GM21515 (cell line): ENCODE measurements at regions not wholly inside any gene's neighbourhood (a gene's known extent, or its start where the extent isn't known, plus 50 kb on each side); places are given as distances from the start of the nearest gene placed in this dataset.

ENCODE experiments used
- ATAC-seq: cut with Tn5 transposase; IDR thresholded peaks from one replicate; pipeline ENCODE4 v1.9.1; 2021; ENCODE audit not compliant: unreplicated experiment

DNA sequence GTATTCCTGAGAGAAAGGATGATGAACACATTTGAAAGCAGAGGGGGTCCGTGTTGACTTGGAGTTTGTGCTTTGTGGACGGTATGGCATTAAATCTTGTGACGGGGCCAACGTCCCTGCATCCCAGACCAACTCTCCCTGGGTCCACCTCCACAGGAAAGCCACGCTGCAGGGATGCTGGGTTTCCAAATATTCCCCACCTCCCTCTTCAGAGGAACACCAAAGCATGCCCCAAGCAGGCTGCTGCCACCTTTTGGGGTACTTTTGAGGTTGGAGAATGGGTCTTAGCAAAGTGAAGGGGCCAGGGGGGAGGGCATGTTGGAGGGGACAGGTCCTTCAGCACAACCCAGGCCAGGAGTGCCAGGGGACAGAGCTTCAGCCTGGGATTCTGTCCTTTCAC, 504.4 kb downstream of the TCERG1L start:
- ATAC-seq = no peak

DNA sequence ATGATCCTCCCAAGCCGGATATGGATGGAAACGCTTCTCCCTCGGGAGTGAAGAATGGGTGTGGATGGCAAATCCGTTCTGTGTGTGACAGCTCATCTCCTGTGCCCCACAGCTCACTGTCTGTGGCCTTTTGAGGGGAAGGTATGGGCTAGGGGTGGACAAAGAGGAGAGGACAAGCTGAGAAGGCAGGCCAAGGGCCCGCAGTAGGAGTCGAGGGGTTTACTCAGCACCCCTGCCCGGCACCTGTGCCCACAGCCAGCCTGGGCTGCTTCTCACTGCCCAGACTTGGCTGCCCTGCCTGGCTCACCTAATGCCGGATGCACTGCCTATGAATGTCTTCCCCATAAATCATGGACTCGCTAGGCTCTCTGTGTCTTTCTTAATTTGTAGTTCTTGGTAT, 503.8 kb downstream of the TCERG1L start:
- ATAC-seq = no peak

DNA sequence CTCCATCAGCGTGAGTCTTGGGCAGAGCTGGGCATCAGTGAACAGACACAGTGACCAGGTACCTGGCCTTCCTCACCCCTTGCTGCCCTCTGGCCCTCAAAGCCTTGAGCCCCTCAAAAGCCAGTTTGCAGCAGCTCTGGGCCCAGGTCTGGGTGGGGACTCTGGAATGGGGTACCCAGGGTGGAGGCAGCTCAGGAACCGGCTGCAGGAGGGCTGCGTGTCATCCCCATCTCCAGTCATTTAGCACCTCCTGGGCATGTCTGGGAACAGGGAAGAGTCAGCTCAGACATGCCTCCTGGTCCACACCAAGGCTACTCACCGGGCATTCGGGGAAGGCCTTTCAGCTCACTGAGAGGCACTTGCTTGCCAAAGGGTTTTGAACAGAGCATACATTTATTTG, 503.3 kb downstream of the TCERG1L start:
- ATAC-seq = no peak

DNA sequence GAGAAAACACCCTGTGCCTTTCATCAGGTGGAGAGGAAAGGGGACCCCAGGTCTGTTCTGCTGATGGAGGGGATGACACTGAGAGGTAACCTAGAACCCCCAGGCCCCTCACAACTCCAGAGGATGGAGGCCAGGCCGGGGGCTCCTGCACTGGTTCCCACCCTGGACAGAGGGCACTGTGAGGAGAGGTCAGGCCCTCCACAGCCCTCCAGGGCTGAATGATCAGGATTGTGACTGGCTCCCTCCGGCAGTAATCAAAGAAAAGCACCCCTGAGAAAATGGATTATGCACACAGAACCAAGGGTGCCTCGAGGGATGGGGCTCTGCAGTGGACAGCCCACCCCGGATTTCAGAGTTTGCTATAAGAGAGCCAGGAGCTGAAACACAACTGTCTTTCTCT, 502.8 kb downstream of the TCERG1L start:
- ATAC-seq = no peak

DNA sequence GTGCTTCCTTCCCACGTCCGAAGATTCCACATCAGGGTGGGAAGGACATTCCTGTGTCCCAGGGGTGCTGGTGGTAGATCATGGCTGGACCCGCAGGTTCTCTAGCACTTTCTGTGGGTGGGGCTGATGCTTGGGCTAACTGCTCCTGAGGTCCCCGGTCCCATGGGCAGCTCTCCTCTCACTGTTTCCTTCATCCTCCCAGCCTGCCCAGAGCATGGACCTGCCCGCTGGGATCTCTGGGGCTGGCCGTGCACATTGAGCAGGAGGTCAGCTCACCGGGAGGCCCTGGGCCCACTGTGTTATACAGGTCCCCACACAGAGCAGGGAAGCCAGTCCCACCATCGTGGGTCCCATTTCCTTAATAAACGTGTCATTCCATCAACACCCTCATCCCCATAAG, 502.3 kb downstream of the TCERG1L start:
- no peak for ATAC-seq

DNA sequence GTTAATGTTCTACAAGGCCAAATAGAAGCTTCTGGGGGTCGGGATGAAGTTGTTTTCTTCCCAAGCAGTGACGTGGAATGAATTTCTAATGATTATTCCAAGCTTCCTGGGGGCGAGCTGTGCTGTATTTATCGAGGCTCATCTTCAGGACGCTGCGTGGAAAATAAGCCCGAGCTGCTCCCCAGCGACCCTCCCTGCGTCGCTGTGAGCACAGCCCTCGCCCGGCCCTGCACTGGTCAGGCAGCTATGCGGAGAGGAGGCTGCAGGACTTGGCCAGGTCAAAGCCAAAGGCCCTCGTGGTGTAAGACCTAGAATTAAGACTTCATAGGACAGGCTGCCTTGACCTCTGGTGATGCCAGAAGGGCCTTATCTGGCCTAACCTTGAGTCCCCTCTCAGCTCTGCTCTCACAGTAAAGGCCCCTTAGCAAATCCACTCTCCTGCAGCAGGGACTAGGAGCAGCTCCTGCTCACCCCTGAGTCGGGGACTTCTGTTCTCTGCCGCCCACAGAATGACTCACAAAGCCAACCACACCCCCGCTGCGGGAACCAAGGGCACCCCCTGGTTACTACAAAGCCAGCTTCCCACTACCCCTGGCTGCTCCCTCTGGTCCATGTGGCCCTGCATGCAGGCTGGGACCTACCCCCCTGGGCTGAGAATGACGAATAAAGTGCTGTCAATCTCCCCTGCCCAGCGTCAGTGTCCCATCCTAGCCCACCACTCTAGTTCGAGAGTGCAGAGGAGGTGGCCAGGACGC, 501.6 kb downstream of the TCERG1L start:
- ATAC-seq = no peak

DNA sequence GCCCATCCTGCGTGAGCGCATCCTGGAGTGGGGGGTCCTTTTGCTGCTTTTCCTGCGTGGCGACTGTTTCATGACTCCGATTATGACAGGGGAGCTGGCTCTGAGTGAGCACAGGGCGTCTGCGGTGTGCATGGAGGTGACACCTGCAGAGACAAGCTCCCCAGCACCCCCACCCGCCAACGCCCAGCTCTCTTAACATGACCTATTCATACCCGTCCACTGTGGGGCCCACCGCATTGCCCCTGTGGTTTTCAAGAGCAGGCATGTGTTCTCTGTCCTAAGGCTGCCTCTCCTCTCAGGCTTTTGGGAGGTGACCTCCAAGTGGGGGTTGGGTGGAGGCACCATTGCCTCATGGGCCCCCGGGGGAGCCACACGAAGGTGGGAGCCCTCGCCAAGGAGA, 500.7 kb downstream of the TCERG1L start:
- ATAC-seq = no peak

DNA sequence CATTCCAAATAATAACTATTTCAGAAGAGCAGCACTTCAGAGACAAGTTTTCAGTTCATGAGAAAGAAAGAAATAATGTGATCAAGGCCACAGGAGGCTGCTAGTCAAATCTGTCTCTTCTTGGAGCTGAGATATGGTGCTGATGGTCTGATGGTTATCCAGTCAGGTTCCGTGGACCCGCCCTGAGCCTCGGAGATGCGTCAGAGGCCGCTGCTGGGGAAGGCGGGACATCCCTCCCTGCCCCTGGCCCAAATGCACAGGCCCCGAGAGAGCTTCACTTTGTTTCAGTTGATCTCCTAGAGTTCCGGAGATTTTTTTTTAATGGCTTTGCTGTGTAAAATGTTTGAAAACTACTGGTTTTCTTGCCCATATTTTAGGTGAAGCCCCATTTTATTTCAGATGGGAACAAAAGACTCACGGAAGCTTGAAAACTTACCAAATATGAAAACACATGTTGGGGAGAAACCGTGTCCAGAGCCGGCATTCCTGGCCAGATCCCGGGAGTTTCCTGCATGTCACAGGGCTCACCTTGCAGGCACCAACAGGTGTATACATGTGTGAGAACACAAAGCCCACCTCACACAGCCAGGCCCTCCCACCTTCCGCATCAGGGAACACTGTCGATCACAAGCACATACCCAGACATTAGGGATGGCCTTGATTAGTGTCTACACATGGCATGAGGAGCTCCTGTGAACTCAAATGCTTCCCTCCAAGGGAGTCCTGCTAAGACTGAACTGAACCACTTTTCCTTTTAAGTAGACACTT, 499.0 kb downstream of the TCERG1L start:
- no peak for ATAC-seq

DNA sequence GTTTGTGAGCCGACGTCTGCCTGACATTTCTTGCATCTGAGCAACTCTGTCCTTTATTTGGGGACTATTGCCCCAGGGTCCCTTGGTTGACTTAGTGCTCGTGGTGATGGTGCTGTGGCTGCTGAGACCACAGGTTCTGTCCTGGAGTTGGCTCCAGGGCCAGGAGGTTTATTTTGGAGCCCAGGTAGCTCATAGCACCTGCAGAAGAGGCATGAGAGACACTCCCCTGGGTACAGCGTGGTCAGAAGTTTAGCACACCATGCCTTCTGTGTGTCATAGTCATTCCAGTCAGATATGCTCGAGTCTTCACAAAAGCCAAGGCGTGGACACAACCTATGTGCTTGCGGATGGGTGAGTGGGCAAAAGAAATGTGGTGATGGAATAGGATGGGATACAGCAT, 496.9 kb downstream of the TCERG1L start:
- ATAC-seq = no peak

DNA sequence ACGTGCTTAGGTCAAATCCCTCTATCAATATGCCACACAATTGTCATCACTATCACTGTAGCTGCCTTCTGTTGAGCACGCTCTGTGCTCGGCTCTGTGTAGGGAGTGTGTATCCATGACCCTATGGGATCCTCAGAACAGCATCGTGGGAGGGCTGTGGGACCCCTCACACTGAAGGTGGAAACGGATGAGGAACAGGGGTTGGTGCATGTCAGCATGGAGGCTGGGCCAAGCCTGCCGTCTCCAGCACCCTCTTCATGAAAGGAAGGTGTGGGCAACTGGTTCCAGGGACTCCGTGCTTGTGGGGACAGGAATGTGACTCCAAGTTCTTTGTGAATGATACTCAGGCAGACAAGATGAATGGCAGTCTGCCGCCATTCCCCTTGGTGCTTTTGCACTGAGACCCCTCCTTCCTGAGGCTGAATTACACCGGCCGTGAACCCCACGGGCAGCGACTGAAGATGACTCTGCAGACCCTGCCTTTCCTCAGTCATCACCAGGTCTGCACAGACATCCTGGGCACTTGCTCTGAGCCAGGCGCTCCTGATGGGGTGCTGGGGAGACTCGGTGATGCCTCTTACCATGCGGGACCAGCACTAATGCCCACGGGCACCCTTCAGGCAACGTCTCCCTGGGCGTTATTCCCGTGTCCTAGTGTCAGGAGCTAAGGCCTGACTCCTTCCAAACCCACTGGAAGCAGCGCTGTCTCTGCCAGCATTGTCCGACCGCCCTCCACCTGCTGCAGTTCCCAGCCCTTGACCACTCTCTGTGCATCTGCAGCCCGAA, 495.2 kb downstream of the TCERG1L start:
- no peak for ATAC-seq

DNA sequence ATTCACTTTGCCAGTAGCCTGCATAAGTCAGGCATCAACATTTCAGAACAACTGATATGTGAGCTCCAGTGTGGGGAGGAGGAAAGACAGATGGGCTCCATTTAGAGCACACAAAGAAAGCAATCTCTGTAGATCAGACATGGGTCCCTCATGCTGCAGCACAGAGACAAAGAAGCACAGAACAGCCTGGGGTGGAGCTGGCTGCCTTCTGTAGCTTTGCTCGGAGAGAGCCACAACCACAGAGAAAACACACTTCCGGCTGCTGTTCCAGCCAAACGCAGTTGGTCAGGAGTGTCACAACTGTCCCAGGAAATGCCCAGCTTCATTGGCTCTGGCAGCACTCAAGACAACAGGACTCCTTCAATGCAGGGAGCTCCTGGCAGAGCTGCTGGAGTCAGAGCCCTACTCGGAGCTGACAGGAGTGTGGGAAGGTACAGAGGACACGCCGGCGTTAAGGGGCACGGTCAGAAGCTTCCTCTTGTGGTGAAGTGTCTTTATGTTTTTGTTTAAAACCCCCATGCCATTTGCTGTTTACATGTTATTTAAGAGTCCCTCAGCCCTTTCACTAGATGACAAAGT, 494.4 kb downstream of the TCERG1L start:
- ATAC-seq = no peak

DNA sequence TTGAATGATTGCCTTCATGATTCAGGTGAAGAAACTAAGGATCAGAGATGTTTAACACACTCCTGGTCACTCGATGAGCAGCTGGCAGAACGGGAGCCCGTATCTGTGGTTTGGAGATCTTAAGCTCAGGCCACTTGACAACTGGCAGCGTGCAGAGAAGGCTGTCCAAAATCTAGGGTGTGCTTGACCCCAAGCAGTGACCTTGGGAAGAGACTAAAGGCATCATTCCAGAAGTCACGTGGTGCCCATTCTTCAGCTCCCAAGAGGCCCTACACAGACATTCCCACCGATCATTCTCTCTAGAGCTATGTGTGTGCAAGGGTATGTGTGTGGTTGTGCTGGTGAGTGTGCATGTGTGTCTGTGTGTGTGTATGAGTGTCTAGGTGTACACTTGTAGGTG, 493.8 kb downstream of the TCERG1L start:
- no peak for ATAC-seq

DNA sequence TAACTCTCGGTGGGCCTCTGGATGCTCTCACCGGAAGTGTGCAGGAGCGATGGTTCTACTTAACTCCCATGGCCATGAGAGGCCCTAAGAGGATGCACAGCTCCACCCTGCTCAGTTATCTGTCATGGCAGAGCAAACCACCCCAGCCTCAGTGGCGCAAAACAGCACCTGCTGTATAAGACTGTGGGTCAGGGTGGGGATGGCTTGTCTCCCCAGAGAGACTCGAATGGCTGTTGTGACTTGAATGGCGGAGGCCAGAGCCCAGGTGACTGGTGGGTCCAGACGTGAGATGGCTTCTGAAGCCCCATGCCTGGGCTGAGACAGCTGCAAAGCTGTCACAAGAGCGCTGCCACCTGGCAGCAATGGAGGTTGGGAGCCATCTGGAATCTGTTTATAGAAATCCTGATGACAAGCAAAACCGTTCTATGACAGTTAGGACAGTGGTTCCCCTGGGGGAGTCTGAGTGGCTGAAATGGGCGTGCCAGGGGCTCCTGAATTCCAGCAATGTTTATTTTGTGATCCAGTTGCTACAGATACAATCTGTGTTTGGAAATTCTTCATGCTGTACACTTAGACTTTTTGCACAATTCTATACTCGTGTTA, 490.5 kb downstream of the TCERG1L start:
- no peak for ATAC-seq

DNA sequence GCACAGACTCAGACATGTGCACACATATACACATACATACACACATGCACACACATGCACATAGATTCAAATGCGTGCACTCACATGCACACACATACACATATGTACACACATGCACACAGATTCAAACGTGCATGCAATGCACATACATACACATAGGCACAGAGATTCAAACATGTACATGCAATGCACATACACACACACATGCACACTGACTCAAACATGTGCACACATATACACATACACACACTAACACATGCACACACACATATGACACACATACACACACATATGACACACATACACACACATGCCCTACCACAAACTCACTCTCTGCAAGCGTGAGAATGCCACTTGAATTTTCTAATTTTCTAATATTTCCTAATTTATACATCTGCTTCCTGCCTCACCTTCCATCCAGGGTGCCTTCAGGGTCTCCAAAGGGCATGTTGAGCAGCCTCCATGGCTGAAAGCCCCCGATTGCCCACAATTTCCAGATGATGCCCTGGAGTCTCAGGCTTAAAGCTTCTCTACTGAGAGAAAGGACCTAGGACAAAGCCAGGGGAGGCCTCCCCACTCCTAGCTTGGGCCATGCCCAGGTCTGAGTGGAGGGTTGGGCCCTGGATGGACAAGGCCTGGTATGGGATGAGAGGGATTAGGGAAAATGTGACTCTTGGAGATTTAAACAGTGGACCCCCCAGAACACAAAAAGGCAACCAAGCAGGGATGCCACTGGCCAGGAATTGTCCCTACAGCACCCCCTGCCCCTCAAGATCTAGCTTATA, 487.1 kb downstream of the TCERG1L start:
- ATAC-seq = no peak

DNA sequence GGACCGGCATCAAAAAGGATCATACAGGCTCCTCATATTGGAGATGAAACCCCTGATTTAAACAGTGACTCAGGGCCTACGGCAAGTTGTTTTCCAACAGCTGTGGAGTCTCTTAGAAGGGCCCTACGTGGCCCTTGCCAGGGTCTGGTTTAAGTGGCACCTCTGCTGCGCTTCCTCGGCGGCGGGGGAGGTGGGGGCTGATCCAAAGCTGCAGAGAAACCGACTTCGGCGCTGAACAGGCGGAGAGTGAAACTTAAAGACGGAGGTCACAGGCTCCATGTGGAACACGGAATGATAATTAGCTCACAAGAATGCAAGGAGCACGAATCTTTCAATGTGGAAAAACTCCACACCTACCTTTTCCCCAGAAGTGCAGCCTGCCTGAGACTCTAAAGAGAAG, 477.9 kb downstream of the TCERG1L start:
- ATAC-seq = no peak

DNA sequence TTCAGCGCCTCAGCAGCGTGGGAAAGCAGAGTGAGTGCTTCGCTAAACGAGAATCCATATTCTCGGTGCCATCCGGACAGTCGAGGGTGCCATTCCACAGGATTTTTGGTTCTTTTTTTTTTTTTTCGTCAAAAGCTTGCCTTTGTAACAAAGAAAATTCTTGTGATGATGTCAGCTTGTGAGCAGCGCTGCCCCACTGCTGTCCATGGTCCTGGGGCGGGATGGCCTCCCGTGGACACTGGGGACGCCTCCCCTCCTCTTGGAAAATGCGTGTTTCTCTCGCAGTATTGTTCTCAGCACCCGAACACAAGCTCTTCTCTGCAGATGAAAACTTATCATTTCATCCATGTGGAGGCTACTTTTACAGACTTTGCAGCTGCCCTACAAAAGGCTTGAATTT, 477.4 kb downstream of the TCERG1L start:
- no peak for ATAC-seq

DNA sequence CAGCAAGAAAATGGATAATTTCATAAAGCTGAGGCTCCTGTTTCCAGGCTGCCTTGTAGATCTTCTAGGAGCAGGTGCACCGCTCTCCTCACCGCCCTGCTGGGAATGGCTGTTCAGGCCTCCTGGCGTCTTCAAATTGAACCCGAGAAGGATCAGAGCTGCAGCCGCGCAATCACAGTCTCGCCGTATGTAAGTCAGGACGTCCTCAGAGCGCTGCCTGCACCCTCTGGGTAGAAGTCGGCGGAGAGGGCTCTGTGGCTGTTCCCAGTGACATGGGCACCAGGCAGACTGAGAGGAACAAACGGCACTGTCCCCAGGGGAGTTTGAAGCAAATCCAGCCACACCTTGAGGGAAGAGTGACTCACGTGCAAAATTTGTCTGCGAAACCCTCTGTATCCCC, 476.9 kb downstream of the TCERG1L start:
- ATAC-seq = no peak

DNA sequence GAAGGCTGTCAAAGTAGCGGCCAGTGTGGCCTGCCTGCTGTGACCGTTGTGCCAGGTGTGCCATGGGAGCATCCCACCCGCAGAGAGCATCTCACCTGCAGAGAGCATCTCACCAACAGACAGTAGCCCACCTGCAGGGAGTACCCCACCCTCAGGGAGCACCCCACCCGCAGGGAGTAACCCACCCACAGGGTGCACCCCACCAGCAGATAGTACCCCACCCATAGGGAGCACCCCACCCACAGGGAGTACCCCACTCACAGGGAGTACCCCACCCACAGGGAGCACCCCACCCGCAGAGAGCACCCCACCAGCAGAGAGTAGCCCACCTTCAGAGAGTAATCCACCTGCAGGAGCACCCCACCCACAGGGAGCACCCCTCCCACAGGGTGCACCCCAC, 476.5 kb downstream of the TCERG1L start:
- ATAC-seq = no peak

DNA sequence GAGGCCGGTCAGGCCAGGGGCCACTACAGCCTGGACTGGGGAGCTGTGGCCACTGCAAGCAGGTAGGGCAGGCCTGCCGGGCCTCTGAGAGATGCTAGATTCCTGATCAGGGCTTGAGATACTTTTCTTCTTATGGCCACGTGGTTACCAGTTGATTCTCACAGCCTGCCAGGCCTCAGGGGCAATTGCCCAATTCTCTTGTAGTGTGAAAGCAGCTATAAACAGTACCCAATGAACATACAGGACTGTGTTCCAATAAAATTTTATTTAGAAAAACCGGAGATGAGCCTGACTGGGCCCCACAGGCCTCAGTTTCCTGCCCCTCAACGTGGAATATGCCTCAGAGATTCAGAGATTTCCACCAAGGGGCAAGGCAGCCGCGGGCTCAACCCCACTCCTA, 475.2 kb downstream of the TCERG1L start:
- no peak for ATAC-seq

DNA sequence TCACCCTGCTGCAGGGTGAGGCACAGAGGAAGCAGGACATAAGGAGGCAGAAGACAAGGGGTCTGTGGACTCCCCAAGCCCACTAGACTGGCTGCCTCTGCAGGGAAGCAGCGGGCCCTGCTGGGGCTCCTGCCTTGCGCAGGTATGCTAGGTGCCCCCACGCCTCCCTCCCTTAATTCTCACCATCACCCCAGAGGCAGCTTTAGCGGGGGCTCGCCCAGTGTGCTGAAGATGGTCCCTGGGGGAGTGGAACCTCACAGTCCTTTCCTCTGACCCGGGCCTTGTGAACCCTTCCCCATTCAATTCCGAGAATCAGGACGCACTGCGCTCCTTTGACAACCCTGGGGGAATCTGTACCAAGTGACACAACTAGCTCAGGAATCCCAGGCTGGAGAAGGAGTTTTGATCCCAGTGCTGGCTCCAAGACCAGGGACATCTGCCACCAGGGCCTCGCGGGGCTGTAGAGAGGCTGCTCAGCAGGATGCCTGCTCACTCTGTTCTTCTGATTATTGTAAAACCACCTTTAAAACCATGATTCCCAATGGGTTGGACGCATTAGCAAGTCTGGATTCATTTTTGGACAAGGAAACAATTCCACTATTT, 468.4 kb downstream of the TCERG1L start:
- ATAC-seq = no peak
